ENCODE measurements at regions not wholly inside any gene's neighbourhood (a gene's known extent, or its start where the extent isn't known, plus 50 kb on each side); places are given as distances from the start of the nearest gene placed in this dataset.
A peak's percentile ranks its signal among the peaks of the same experiment; 100 is the strongest.

DNA sequence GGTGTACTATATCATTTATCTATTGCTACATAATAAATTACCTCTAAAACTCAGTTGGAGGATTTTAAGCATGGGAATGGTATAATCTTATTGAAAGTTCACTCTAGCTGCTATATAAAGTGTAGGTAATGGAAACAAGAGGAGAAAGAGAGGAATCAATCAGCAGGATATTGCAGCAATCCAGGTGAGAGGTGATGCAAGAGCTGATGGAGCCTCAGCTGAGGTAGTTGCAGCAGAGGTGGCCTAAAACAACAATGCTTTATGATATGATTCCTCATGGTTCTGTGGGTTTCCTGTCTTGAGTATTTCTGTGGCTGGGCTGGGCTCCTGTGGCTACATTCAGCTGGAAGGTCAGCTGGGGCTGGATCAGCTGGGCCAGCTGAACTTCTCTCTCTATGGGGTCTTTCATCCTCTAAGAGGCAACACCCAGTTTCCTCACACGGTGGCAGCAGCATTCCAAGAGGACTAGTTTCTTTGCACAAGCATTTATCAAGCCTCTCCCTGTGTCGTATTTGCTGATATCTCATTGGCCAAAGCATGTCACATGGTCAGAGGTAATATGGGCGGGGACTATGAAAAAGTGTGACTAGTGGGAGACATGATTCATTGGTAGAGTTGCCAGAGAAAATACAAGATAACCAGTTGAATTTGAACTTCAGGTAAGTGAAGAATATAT lies 135.4 kb upstream of the LARGE1 start:
- no peak for DNase-seq

DNA sequence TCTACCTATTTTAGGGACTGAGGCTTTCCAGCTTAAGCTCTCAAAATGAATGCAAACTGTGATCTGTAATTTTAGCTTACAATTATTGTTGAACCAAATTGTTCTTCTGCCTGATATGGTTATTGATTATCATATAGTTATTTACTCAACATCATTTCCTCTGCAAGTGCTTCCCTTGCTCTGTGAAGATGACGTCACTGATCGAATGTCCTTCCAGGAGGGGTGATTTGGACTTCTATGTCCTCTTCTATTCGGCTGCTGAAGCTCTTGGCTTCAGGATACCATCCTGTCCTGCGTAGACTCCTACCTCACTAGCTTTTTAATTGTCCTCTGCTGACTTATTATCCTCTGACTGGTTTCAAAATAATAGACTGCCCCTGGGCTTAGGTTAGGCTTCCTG lies 137.4 kb upstream of the LARGE1 start:
- no peak for DNase-seq

DNA sequence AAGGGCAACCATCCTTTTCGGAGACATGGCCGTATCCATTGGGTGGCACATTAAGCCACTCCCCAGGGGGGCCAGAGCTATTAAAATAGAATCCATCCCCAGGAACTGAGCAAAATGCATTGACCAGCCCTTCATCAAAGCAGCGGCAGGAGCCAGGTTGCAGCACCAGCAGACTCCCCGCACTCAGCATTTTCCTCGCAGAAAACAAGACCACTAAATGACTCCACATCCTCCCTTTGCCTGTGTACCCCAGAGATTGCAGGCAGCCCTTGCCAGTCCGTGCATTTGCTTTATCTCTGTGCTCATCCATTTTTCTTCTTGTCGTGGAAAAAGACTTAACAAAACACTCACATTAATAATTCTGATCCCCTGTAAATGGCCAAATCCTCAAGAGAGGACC lies 144.4 kb upstream of the LARGE1 start:
- DNase-seq: no peak

DNA sequence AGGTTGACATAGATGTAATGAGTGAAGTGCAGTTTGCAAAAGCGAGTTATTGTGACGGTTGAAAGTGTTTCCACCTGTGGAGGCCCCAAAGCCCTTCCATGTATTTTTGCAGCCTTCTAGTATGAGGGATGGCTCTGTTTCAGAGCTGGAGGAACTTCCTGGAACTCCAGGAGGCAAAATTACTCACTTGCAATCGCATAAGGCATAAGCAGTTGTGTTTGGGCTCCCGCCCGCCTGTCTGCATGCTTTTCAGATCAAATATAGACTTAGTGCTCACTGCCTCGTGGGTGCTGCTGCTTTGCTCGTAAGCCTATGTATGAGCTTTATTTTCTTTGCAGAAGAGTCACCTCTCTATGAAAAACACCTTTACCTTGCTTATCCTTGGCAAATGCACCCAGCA lies 146.8 kb upstream of the LARGE1 start:
- no peak for DNase-seq

DNA sequence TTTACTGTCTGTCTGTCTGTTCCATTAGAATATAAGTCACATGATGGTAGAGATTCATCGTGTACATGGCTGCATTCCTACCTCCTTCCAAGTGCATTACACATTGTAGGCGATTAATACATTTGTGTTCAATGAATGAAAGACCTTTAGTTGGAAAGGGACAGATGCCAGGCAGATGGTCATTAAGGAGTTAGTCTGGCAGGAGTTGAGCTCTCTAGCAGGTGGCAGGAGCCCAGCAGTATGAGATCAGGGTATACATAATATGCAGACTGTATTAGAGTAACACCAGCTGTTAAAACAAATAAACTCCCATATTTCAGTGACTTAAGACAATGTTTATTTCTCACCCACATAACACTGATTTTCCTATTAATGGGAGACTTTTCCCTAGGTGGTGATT lies 147.7 kb upstream of the LARGE1 start:
- DNase-seq: no peak

DNA sequence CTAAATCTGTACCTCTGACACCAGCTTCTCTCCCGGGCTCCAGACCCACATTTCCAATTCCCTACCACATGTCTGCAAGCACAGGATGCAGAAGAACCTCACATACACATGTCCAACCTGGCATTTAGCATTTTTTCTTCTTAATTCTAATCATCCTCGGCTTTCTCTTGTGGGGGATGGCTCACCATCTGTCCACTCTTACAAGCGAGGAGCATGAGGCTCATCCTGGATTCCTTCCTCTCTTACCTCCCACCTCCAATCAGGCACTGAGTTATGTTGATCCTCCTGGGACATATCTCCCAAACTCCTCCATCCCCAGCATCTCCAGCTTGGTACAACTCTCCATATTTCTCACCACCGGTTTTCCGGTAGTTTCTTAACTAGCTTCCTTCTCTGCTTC lies 149.8 kb upstream of the LARGE1 start:
- no peak for DNase-seq

DNA sequence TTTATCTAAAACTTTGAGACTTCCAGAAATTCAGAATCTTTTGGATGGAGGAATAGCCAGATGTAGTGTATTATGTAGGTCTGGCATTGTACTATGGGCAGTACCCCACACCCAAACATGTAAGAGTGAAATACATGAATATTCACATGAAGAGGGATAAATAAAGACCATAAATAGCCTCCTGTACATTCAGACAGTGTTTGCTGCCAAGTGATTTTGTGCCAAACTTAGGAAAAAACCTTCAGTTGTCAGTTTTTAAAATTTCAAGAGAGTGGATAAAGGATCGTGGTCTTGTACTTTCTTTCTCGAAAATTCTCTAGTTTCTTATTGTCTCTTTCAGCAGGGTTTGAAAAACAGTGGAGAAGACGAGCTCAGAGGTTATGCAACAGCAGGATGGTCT lies 150.3 kb upstream of the LARGE1 start:
- DNase-seq: no peak

DNA sequence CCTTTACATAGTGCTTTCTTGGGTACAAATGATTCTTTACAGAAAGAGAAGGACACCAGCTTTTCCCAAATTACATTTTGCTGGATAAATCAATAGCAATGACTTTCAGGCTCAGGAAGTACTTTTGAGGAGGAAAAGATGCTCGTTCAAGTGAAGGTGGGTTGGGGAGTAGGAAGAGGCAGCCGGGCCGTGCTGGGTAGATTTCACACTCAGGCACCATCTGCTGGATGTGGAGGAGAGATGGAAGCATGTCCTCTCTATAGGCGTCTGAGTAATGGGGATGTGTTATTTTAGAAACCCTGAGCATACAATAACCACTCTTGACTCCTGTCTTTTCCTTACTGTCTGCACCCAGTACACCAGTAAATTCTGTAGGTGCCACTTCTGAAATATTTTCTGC lies 152.3 kb upstream of the LARGE1 start:
- no peak for DNase-seq

DNA sequence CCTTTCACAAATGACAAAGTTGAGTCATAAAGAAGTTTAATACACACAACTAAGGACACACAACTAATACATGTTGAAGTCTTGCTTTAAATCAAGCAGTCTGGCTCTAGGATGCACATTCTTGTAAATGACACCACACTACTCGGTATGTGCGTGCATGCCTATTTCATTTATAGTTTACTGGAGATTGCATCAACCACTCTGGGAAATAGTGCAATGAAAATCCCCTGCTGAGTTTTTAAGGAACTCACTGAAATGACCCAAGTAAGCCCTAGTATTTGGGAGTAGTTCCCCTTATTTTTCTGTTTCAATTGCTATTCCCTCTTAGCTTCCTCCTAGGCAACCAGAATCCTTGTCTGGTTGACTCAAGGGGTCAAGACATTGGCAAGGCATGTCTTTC lies 160.2 kb upstream of the LARGE1 start:
- DNase-seq: no peak

DNA sequence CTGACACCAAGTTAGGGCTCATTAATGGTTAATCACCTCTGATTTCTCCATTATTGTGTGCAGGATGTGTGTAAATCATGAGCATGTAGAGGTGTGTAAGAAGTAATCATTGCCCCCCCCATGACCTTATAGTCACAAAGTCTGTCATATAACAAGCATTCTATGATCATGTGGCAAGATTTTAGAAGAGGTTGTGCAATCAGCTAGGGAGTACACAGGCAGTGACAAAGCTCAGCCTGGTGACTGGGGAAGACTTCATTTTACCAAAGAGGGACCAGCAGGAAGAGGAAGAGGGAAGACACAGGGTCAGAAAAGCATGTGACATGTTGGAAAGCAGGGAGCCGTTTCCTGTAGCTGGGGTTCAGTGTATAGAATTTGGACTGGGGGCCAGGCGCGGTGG lies 176.5 kb upstream of the LARGE1 start:
- no peak for DNase-seq

DNA sequence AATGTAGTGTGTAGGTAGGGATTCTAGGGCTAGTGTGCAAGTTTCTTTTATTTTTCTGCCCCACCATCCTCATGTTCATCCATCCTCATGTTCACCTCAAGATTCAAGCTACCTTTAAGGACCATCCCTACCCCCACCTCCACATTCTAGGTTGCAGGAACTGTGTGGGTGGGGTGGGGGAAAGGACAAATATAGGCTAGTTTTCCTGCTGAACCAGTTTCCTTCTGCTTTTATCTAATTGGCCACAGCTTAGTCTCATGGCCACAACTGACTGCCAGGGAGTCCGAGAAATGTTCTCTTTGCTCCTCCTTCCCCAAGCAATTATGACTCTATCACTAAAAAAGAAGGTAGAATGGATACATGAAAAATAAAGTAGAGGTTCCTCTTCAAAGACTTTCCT lies 179.0 kb upstream of the LARGE1 start:
- DNase-seq: no peak

DNA sequence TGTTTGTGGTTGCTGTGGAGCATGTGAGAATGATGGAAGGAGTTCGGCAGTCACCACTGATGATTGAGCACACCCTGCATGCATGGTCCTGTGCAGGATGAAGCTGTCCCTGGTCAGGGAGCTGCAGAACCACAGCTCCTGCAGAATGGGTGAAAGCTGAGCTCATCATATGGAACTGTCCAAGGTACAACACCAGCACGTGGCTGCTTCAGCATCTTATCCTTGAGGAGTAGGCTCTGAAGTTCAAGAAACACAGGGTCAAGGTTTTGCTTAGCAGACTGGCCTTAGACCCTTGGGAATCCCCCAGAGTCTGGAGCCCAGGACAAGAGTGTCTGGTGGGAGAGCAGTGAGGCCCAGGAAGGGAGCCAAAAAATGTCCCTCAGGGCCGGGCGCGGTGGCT lies 182.4 kb upstream of the LARGE1 start:
- DNase-seq: no peak

DNA sequence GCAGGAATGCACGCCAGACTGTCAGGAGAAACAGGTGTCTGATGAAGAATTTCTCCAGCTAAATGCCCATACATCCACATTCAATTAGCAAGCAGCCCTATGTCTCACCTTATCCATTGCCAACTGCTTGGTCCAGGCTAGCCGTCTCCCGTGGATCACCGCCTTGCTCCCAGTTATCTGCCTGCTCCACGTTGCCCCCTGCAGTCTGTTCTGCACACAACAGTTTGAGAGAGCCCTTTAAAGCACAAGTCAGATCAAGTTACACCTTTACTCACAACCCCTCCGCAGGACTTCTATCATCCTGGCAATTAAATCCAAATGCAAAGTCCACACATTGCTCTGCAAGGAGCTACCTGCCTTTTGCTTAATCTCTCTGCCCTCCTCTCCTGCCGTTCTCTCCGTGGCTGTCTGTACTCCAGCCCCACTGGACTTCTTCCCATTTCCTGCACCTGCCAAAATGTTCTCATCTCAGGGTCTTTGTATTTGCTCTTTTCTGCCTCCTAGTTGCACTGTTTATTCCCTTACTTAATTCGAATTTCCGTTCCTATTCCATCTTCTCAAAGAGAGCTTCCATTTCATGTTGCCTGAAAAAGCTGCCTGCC lies 185.3 kb upstream of the LARGE1 start:
- no peak for DNase-seq

DNA sequence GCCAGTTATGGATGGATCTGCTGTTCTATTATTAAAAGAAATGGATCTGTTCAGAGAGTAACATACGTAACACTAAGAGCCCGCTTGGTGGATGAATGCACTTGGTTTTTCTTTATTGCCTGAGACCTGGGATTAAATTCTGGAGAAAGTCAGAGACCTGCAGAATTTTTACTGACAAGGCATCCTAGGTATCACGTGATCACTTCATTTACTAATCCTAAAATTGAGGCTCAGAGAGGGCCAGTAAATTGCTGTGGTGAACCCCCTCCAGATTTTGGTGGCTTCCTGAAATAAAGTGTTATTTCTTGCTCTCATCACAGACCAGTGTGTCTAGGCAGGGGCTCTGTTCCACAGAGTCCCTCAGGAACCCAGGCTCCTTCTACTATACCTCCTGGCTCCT lies 187.9 kb upstream of the LARGE1 start:
- no peak for DNase-seq

DNA sequence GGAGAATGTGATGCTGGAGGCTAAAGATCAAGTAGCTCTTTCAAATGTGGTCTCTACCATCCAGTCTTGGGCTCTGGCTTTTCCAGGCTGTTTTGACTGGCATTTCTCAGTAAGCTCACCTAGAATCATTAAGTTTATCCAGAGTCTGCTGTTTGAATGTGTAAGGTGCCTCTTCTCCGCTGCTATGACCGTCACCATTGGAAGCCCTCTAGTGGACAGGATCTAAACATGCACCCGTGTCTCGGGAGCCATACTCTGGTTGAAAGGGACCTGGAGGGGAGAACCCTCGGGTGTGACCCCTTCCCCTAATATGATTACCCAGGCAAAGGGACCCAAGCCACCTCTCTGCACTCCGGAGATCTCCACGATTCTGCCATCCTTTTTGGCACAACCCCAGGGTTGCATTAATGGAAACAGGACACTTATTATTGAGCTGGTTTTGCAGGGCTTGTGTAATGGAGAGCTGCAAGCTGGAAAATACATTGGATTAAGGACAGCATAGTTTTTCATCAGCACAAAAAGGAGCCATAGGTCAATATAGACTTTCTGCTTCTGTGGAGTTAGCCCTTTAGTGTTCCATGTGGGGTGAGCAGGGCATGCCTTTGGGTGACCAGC lies 191.0 kb upstream of the LARGE1 start:
- DNase-seq: peak; percentile 3

DNA sequence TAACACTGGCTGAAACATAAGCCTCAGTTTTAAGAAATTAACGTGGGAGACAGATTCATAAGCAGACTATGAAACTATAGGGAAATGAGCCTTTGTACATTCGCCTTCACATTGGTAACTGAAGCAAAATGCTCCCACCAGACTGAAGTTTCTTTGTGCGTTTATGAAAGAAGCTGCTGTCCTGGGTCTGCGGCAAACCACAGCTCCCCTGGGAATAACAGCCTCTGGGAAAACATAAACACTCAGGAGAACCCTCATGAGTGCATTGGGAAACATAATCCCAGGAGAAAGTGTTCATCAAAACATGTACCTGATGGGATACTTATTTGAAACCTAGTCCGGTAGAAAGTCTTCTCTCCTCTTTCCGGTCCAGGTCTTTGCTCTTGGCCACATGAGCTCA lies 193.1 kb upstream of the LARGE1 start:
- no peak for DNase-seq

DNA sequence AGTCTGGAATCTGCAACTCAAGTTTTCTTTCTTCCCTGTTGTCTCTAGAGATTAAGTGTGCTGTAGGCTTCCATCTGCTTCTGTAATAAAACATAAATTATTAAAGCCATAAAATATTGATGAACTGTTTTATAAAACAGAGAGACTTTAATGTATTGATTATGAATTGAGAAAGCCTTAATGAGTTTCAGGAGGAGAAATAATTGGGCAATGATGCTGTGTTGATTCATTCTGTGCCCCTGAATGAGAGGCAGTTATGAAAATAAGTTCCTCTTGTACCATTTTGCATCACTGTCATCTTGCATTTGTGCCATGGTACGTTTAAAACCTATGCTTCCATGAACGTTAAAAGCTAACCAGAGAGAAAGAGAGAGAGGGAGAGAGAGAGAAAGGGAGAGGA lies 194.1 kb upstream of the LARGE1 start:
- no peak for DNase-seq

DNA sequence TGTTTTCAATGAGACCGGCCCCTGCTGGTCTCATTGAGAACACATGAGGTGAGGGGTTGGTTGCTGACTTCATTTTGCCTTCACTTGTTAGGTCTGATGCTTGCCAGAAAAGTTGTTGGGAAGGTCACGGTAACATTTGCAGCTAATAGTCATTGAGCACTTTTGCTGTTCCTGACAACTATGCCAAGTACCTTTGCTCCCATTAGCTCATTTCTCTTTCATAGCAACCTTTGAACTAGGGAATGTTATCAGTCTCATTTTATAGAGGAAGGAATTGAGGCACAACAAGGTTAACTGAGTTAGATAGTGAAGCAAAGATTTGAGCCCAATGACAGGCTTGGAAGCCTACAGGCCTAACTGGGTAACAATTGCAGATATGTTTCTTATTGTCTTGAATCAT lies 195.4 kb upstream of the LARGE1 start:
- DNase-seq: no peak

DNA sequence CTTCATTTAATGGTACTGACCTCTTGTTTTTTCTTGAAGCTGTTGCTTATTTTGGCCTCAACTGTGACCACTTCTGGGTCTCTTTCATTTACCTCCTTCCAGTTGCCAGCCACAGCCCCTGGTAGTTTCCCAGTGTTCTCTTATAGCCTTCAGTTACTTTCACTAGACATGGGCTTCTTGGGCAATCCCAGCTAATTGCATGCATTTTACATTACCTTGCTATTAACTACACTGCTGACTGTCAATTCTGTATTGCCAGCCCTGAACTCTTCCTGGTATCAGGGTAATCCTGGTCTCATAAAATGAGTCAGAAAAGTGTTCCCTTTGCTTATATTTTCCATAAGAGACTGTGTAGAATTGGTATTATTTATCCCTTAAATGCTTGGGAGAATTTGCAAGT lies 195.8 kb upstream of the LARGE1 start:
- no peak for DNase-seq

DNA sequence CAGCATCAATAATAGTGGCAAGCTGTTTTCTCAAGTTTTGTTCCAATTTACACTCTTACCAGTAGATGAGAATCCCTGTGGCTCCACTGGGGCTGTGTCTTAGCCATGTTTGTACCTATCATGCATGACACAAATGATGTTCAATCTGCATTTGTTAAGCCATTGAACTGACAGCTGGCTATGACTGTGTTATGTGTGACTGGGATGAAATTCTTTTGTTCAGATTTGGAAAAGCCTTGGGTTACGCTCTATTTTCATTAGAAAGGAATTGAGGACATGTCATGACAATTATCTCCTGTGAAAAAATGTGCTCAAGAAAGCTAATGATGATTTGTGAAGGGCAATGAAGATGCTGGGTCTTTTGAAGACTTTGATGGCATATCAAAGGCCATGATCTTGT lies 201.8 kb upstream of the LARGE1 start:
- no peak for DNase-seq

DNA sequence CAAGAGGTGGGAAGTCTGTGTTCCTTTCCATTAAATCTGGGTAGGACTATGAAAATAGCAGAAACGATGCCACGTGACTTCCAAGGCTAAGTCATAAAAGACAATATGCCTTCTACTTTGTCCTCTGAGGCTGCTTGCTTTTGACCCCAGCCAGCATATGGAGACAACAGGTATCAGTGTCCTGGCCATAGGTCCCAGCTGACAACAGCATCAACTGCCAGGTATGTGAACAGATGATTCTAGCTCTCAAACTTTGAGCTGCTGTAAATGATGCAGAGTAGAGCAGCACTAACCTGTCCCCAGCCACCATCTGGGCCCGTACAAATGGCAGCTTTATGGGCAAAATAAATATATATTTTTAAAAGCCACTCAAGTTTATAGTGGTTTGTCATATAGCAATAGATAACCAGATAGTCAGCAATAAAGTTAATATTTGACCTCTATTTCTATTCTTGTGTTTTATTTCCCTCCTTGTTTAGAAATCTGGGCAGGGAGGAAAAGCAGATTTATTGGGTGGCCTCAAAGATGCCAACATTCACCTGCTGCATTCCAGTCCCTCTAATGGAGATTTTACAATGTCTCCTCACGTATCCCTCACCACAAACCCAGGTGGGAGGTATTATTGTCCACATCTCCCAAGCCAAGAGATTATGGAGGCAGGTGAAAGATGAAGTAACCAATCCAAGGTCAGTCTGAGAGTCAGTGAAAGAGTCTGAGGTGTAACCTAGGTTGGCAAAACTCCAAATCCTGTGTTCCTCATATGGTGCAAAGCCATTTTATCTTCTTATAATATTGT lies 209.6 kb upstream of the LARGE1 start:
- no peak for DNase-seq

DNA sequence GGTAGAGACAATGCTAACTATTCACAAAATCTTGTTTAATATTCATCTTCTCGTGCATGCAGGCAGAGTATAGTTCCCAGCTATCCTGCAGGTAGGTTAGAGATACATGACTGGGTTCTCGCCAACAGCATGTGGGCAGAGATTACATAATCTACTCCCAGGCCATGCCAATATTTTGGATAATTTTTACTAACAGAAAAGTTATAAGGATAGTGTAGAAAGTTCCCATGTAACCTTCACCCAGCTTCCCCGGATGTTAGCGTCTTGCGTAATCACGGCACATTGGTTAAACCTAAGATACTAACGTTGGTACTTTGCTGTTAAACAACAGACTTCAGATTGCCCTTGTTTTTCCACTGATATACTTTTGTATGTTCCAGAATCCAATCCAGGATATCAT lies 215.5 kb upstream of the LARGE1 start:
- no peak for DNase-seq

DNA sequence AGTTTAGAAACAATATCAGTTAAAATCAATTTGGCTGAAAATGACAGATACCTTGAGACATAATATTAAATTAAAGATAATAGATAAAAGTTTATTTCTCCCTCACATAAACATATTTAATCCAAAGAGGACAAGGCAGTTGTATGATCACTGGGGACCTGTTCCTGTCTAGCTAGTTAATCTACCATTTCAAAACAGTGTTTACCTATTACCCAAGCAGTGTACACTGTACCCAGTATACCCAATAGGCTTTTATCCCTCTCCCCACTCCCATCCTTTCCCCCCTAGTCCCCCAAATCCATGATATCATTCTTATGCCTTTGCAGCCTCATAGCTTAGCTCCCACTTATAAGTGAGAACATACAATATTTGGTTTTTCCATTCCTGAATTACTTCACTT lies 229.7 kb upstream of the LARGE1 start:
- no peak for DNase-seq

DNA sequence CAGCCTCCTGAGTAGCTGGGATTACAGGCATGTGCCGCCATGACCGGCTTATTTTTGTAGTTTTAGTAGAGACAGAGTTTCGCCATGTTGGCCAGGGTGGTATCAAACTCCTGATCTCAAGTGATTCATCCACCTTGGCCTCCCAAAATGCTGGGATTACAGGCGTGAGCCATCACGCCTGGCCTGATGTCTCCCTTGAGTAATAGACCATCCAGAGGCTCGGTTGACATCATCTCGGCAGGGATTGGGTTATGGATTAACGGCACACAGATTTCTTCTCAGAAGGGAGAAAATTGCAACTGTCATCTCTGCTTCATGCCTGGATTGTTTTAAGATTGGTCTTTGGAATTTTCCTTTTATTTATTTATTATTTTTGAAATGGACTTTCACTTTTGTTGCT lies 239.2 kb upstream of the LARGE1 start:
- DNase-seq: no peak
